Esophagus squamous epithelium (tissue), 5 donors: ENCODE measurements at regions not wholly inside any gene's neighbourhood (a gene's known extent, or its start where the extent isn't known, plus 50 kb on each side); places are given as distances from the start of the nearest gene placed in this dataset.

Experiments used
- DNase-seq: peaks from one replicate; lab custom pipeline; 2025; lab: John Stamatoyannopoulos, UW
- H3K27ac ChIP-seq, 4 donors: fragments of 200-600 bp; sonication (generic); one replicate each; pipeline ENCODE4 v1.5.1; 2016 to 2019; ENCODE audit warnings: mild to moderate bottlenecking in 1 of 4
- H3K27me3 ChIP-seq, 4 donors: fragments of 200-600 bp; sonication (generic); 1 replicate in 3 of 4; 2 replicates in 1 of 4; pipeline versions ENCODE4 v1.5.1 to v1.6.0; 2017 to 2021; ENCODE audit warnings: antibody characterized with exemption in 1 of 4
- H3K36me3 ChIP-seq, 3 donors: fragments of 200-600 bp; sonication (generic); one replicate each; pipeline ENCODE4 v1.5.1; 2016 to 2019
- H3K4me1 ChIP-seq, 3 donors: fragments of 200-600 bp; sonication (generic); one replicate each; pipeline ENCODE4 v1.5.1; 2017 to 2019
- H3K4me3 ChIP-seq, 4 donors: fragments of 200-600 bp; sonication (generic); 1 replicate in 3 of 4; 2 replicates in 1 of 4; pipeline ENCODE4 v1.5.1; 2016 to 2019; ENCODE audit warnings: mild to moderate bottlenecking in 2 of 4, moderate library complexity in 1 of 4
- H3K9me3 ChIP-seq, 3 donors: fragments of 200-600 bp; sonication (generic); one replicate each; pipeline ENCODE4 v1.5.1; 2016 to 2019
- CTCF ChIP-seq, 6 experiments: fragments of 450-650 bp in 4 of 6; fragments of 200-600 bp in 2 of 6; sonication (generic) in 2 of 6; IDR thresholded peaks; one replicate each; pipeline ENCODE4 v1.5.1; 2016 to 2019; ENCODE audit warnings: antibody characterized with exemption in 6 of 6, mild to moderate bottlenecking in 4 of 6, moderate library complexity in 4 of 6
- POLR2A ChIP-seq, 4 donors: fragments of 450-650 bp; IDR thresholded peaks; one replicate each; pipeline ENCODE4 v1.6.1; 2017; ENCODE audit warnings: antibody characterized with exemption in 4 of 4, mild to moderate bottlenecking in 4 of 4, moderate library complexity in 3 of 4
- WGBS, 2 donors: methylation state at CpG; one replicate each; pipeline ENCODE4 v1.1.5; 2018; 5-methylcytosine and 5-hydroxymethylcytosine counted together
- intact Hi-C: fragments of 100-400 bp; cut with DNase I; formaldehyde crosslinking; loops from one replicate; pipeline ENCODE4 v1.15.0; 2022
- donor health status: DM: yes; HTN: yes; CAD: no.

- intact Hi-C loops = no loop called here
- no peak for DNase-seq
- Histone ChIP-seq H3K27ac (no peak overlapping the region), H3K4me1 (peaks cover 0 to 16% (median 6%) of the 10 kb centered on the region in 3 donors), H3K4me3 (no peak overlapping the region), H3K36me3 (no peaks in the 10 kb centered on the region), H3K9me3 (no peaks in the 10 kb centered on the region), H3K27me3 (no peaks in the 10 kb centered on the region)
- 89 to 92% methylated on average over 8 to 9 of the region's 9 CpGs for WGBS, 2 donors
- TF ChIP-seq POLR2A (IDR thresholded peaks at IDR 0.05) = no peak
- no peak for TF ChIP-seq CTCF (IDR thresholded peaks at IDR 0.05)
Measured at GRCh38 chr5:124844371-124844920, 98.0 kb upstream of the ZNF608 start.

- Histone ChIP-seq H3K4me3 (no peak overlapping the region), H3K27me3 (no peaks in the 10 kb centered on the region), H3K9me3 (no peaks in the 10 kb centered on the region), H3K27ac (no peak overlapping the region), H3K36me3 (no peaks in the 10 kb centered on the region), H3K4me1 (peaks cover 0 to under 1% (median under 1%) of the 10 kb centered on the region in 3 donors)
- TF ChIP-seq CTCF (IDR thresholded peaks at IDR 0.05) (no peak), POLR2A (IDR thresholded peaks at IDR 0.05) (no peak)
- 76 to 78% methylated on average over 3 of the region's 3 CpGs for WGBS, 2 donors
- DNase-seq = no peak
- intact Hi-C loops = no loop called here
Measured at GRCh38 chr5:124847907-124848306, 101.5 kb upstream of the ZNF608 start.

- no peaks in the 10 kb centered on the region for H3K9me3 ChIP-seq
- WGBS, 2 donors = 74 to 84% methylated on average over 3 of the region's 3 CpGs
- no peaks in the 10 kb centered on the region for H3K4me1 ChIP-seq
- no peak for DNase-seq
- no peak overlapping the region for H3K27ac ChIP-seq
- no peaks in the 10 kb centered on the region for H3K36me3 ChIP-seq
- H3K4me3 ChIP-seq = no peak overlapping the region
- intact Hi-C loops = no loop called here
- no peak for TF ChIP-seq POLR2A (IDR thresholded peaks at IDR 0.05)
- H3K27me3 ChIP-seq = no peaks in the 10 kb centered on the region
Measured at GRCh38 chr5:124849774-124850173, 103.3 kb upstream of the ZNF608 start.

- TF ChIP-seq CTCF (IDR thresholded peaks at IDR 0.05) (no peak), POLR2A (IDR thresholded peaks at IDR 0.05) (no peak)
- DNase-seq = no peak
- H3K27ac ChIP-seq = no peak overlapping the region
- no peaks in the 10 kb centered on the region for H3K4me1 ChIP-seq
- WGBS, 2 donors = 75 to 100% methylated on average over 1 to 3 of the region's 3 CpGs
- intact Hi-C loops = no loop called here
- no peaks in the 10 kb centered on the region for H3K9me3 ChIP-seq
- H3K36me3 ChIP-seq = no peaks in the 10 kb centered on the region
- H3K27me3 ChIP-seq = no peaks in the 10 kb centered on the region
- H3K4me3 ChIP-seq = no peak overlapping the region
Measured at GRCh38 chr5:124856726-124857125, 110.3 kb upstream of the ZNF608 start.

- TF ChIP-seq CTCF (IDR thresholded peaks at IDR 0.05) = no peak
- TF ChIP-seq POLR2A (IDR thresholded peaks at IDR 0.05) = no peak
- Histone ChIP-seq H3K4me1 (no peaks in the 10 kb centered on the region), H3K9me3 (no peaks in the 10 kb centered on the region), H3K4me3 (no peak overlapping the region), H3K27me3 (no peaks in the 10 kb centered on the region), H3K36me3 (no peaks in the 10 kb centered on the region), H3K27ac (no peak overlapping the region)
- 78 to 89% methylated on average over 2 of the region's 2 CpGs for WGBS, 2 donors
- no peak for DNase-seq
- intact Hi-C loops = no loop called here
Measured at GRCh38 chr5:124858612-124859011, 112.2 kb upstream of the ZNF608 start.

GRCh38 chr5:124859027-124859426 is 112.6 kb upstream of the ZNF608 start:
- H3K4me1 ChIP-seq = no peaks in the 10 kb centered on the region
- intact Hi-C loops = no loop called here
- 80 to 85% methylated on average over 4 of the region's 4 CpGs for WGBS, 2 donors
- no peak overlapping the region for H3K4me3 ChIP-seq
- H3K27me3 ChIP-seq = no peaks in the 10 kb centered on the region
- no peaks in the 10 kb centered on the region for H3K36me3 ChIP-seq
- TF ChIP-seq POLR2A (IDR thresholded peaks at IDR 0.05) = no peak
- no peak for TF ChIP-seq CTCF (IDR thresholded peaks at IDR 0.05)
- H3K27ac ChIP-seq = no peak overlapping the region
- DNase-seq = no peak
- H3K9me3 ChIP-seq = no peaks in the 10 kb centered on the region
